Neural progenitor cell (in vitro differentiated cells): ENCODE measurements at regions not wholly inside any gene's neighbourhood (a gene's known extent, or its start where the extent isn't known, plus 50 kb on each side); places are given as distances from the start of the nearest gene placed in this dataset.

Source experiments
- EZH2 ChIP-seq: fragments of 200-600 bp; sonication (generic); IDR thresholded peaks from 2 replicates; pipeline ENCODE4 v1.6.1; 2017; ENCODE audit warnings: antibody characterized with exemption, mild to moderate bottlenecking, moderate library complexity
- EZH2phosphoT487 ChIP-seq: fragments of 200-600 bp; sonication (generic); IDR thresholded peaks from 2 replicates; pipeline ENCODE4 v1.6.1; 2017; ENCODE audit warnings: antibody characterized with exemption
- TF ChIP-seq, protein P1 (sequence below): fragments of 200-600 bp; sonication (generic); IDR thresholded peaks from 2 replicates; pipeline ENCODE4 v1.5.1; 2017; ENCODE audit warnings: antibody characterized with exemption, mild to moderate bottlenecking

DNA sequence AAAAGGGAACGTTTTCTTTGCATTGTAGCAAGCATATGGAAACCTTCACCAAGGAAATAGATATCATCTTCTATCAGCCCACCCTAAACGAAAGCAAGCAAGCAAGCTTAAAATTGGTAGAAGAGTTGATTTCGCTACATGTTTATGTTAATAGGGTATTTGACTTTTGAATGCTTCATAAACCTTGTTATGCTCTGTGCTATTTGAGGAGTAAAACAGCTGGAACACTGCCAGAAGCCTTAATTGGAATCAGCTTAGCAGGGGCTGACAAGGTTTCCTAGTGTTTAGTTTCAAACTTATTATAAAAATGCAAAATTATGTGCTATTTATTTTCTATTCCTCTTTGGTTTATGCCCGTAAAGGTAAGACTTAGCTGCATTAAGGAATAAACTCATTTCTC, 70.6 kb upstream of the LINC00305 start:
- TF ChIP-seq, protein P1, sequence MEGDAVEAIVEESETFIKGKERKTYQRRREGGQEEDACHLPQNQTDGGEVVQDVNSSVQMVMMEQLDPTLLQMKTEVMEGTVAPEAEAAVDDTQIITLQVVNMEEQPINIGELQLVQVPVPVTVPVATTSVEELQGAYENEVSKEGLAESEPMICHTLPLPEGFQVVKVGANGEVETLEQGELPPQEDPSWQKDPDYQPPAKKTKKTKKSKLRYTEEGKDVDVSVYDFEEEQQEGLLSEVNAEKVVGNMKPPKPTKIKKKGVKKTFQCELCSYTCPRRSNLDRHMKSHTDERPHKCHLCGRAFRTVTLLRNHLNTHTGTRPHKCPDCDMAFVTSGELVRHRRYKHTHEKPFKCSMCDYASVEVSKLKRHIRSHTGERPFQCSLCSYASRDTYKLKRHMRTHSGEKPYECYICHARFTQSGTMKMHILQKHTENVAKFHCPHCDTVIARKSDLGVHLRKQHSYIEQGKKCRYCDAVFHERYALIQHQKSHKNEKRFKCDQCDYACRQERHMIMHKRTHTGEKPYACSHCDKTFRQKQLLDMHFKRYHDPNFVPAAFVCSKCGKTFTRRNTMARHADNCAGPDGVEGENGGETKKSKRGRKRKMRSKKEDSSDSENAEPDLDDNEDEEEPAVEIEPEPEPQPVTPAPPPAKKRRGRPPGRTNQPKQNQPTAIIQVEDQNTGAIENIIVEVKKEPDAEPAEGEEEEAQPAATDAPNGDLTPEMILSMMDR = no peak
- TF ChIP-seq EZH2phosphoT487 = no peak
- no peak for TF ChIP-seq EZH2
